ENCODE measurements at regions not wholly inside any gene's neighbourhood (a gene's known extent, or its start where the extent isn't known, plus 50 kb on each side); places are given as distances from the start of the nearest gene placed in this dataset.

GRCh38 chr12:114912811-114913210, 228.8 kb upstream of the TBX3 start:
- H3K36me3 ChIP-seq (ENCODE audit: insufficient read depth, low read length): no peaks in the 10 kb centered on the region
- H3K27me3 ChIP-seq (ENCODE audit: insufficient read depth, low read depth, low read length): no peaks in the 10 kb centered on the region
- TF ChIP-seq CTCF (IDR thresholded peaks at IDR 0.05; ENCODE audit: poor library complexity, severe bottlenecking) (no peak), MXI1 (conservative IDR thresholded peaks at IDR 0.05; ENCODE audit: poor library complexity, severe bottlenecking) (no peak), POLR2AphosphoS5 (IDR thresholded peaks at IDR 0.05) (no peak), RAD21 (conservative IDR thresholded peaks at IDR 0.05) (no peak), REST (IDR thresholded peaks at IDR 0.05; ENCODE audit: borderline replicate concordance) (no peak), EZH2 (IDR thresholded peaks at IDR 0.05; ENCODE audit: borderline replicate concordance, insufficient read depth, low read length, poor library complexity, severe bottlenecking) (no peak), TAF1 (IDR thresholded peaks at IDR 0.05; ENCODE audit: low read depth) (no peak), EP300 (conservative IDR thresholded peaks at IDR 0.05; ENCODE audit: poor library complexity, severe bottlenecking) (no peak), SMC3 (conservative IDR thresholded peaks at IDR 0.05; ENCODE audit: poor library complexity) (no peak)
- no peaks in the 10 kb centered on the region for H4K20me1 ChIP-seq (ENCODE audit: insufficient read depth)
- H3K4me3 ChIP-seq (ENCODE audit: low read length): no peak overlapping the region
- no peak overlapping the region for H3K4me2 ChIP-seq (ENCODE audit: low read length)
- no peaks in the 10 kb centered on the region for H3K9me3 ChIP-seq (ENCODE audit: low read length)
- no peaks in the 10 kb centered on the region for H3K79me2 ChIP-seq (replicated peaks; ENCODE audit: insufficient read depth, low read length)
- H3F3A ChIP-seq (ENCODE audit: insufficient read depth, low read length, poor library complexity, severe bottlenecking): no peaks in the 10 kb centered on the region
- no peak overlapping the region for H3K27ac ChIP-seq (ENCODE audit: low read length)
- H3K9ac ChIP-seq (ENCODE audit: low read length): no peak overlapping the region
- H3K9me2 ChIP-seq (ENCODE audit: insufficient read depth, low read length): no peaks in the 10 kb centered on the region
- H2AFZ ChIP-seq (ENCODE audit: low read depth, low read length): no peak overlapping the region

GRCh38 chr12:114911196-114911595, 227.2 kb upstream of the TBX3 start:
- H3K4me3 ChIP-seq (ENCODE audit: low read length): no peak overlapping the region
- H3F3A ChIP-seq (ENCODE audit: insufficient read depth, low read length, poor library complexity, severe bottlenecking): no peaks in the 10 kb centered on the region
- no peak for TF ChIP-seq SMC3 (conservative IDR thresholded peaks at IDR 0.05; ENCODE audit: poor library complexity)
- TF ChIP-seq POLR2AphosphoS5 (IDR thresholded peaks at IDR 0.05): no peak
- no peak for TF ChIP-seq REST (IDR thresholded peaks at IDR 0.05; ENCODE audit: borderline replicate concordance)
- TF ChIP-seq RAD21 (conservative IDR thresholded peaks at IDR 0.05): no peak
- TF ChIP-seq EP300 (conservative IDR thresholded peaks at IDR 0.05; ENCODE audit: poor library complexity, severe bottlenecking): no peak
- no peak for TF ChIP-seq CTCF (IDR thresholded peaks at IDR 0.05; ENCODE audit: poor library complexity, severe bottlenecking)
- TF ChIP-seq MXI1 (conservative IDR thresholded peaks at IDR 0.05; ENCODE audit: poor library complexity, severe bottlenecking): no peak
- no peak for TF ChIP-seq TAF1 (IDR thresholded peaks at IDR 0.05; ENCODE audit: low read depth)
- no peak for TF ChIP-seq EZH2 (IDR thresholded peaks at IDR 0.05; ENCODE audit: borderline replicate concordance, insufficient read depth, low read length, poor library complexity, severe bottlenecking)
- H3K27me3 ChIP-seq (ENCODE audit: insufficient read depth, low read depth, low read length): no peaks in the 10 kb centered on the region
- no peaks in the 10 kb centered on the region for H3K36me3 ChIP-seq (ENCODE audit: insufficient read depth, low read length)
- H3K9ac ChIP-seq (ENCODE audit: low read length): no peak overlapping the region
- no peaks in the 10 kb centered on the region for H3K9me2 ChIP-seq (ENCODE audit: insufficient read depth, low read length)
- no peaks in the 10 kb centered on the region for H4K20me1 ChIP-seq (ENCODE audit: insufficient read depth)
- H3K79me2 ChIP-seq (replicated peaks; ENCODE audit: insufficient read depth, low read length): no peaks in the 10 kb centered on the region
- H3K4me2 ChIP-seq (ENCODE audit: low read length): no peak overlapping the region
- no peak overlapping the region for H2AFZ ChIP-seq (ENCODE audit: low read depth, low read length)
- H3K9me3 ChIP-seq (ENCODE audit: low read length): no peaks in the 10 kb centered on the region
- no peak overlapping the region for H3K27ac ChIP-seq (ENCODE audit: low read length)
